A549 (cell line): ENCODE measurements at regions not wholly inside any gene's neighbourhood (a gene's known extent, or its start where the extent isn't known, plus 50 kb on each side); places are given as distances from the start of the nearest gene placed in this dataset.

Experiments
- ATAC-seq, 2 experiments: fragments of 200-7000 bp in 1 of 2; fragments of >200 bp in 1 of 2; cut with Nextera tagmentation in 1 of 2; cut with Tn5 transposase in 1 of 2; 3 replicates each; pipeline versions ENCODE4 v1.8.0 to v1.9.1; 2018 to 2020; ENCODE audit warnings: mild to moderate bottlenecking in 1 of 2, moderate library complexity in 1 of 2
- CTCF ChIA-PET: fragments of 300-600 bp; sonication (Branson Sonifier 250); formaldehyde crosslinking; extraction: SDS; loops from one replicate; lab custom pipeline; 2021; ENCODE audit warnings: antibody characterized with exemption, inconsistent platforms; lab: Yijun Ruan, JAX
- POLR2A ChIA-PET: fragments of 350-600 bp; formaldehyde crosslinking; extraction: SDS; loops from one replicate; lab custom pipeline; 2021; ENCODE audit warnings: antibody characterized with exemption, inconsistent platforms; lab: Yijun Ruan, JAX
- DNase-seq, 2 experiments: peaks; one replicate each; pipeline versions ENCODE4 v3.0.0 to v3.0.0-alpha.2; 2011 to 2016; ENCODE audit warnings: low read depth in 1 of 2, low spot score in 1 of 2
- FAIRE-seq: peaks from 2 replicates; lab custom pipeline; 2011; peaks lifted over from hg19 to GRCh38; lab: Jason Lieb, UNC
- H3K27ac ChIP-seq, 2 experiments: fragments of >200 bp; sonication (Bioruptor Twin); formaldehyde crosslinking; 3 replicates each; pipeline ENCODE4 v1.5.1; 2016 to 2017
- H3K4me1 ChIP-seq: fragments of >200 bp; sonication (Bioruptor Twin); formaldehyde crosslinking; 3 replicates; pipeline ENCODE4 v1.6.1; 2016
- H3K4me2 ChIP-seq: fragments of >200 bp; sonication (Bioruptor Twin); formaldehyde crosslinking; 3 replicates; pipeline ENCODE4 v1.6.1; 2016
- H3K4me3 ChIP-seq: fragments of >200 bp; sonication (Bioruptor Twin); formaldehyde crosslinking; 3 replicates; pipeline ENCODE4 v1.5.1; 2016
- H3K9me3 ChIP-seq: fragments of >200 bp; sonication (Bioruptor Twin); formaldehyde crosslinking; 3 replicates; pipeline ENCODE4 v1.6.1; 2016
- CHD4 ChIP-seq: fragments of 200-600 bp; sonication (generic); IDR thresholded peaks from 2 replicates; pipeline ENCODE4 v1.6.1; 2016; ENCODE audit warnings: antibody characterized with exemption, mild to moderate bottlenecking, borderline replicate concordance
- EHMT2 ChIP-seq: fragments of 200-600 bp; sonication (generic); IDR thresholded peaks from 2 replicates; pipeline ENCODE4 v1.6.1; 2016; ENCODE audit warnings: antibody characterized with exemption, low read depth, mild to moderate bottlenecking, moderate library complexity
- EP300 ChIP-seq, 2 experiments: fragments of >200 bp; sonication (Bioruptor Twin); formaldehyde crosslinking; IDR thresholded peaks; 2 replicates in 1 of 2; 3 replicates in 1 of 2; pipeline ENCODE4 v1.6.1; 2016 to 2017
- ESRRA ChIP-seq: fragments of 150-350 bp; IDR thresholded peaks from 2 replicates; pipeline ENCODE4 v1.6.1; 2014; ENCODE audit warnings: mild to moderate bottlenecking, low read length, borderline replicate concordance
- FOSL2 ChIP-seq, 2 experiments: fragments of 450-650 bp in 1 of 2; fragments of >200 bp in 1 of 2; sonication (Bioruptor Twin) in 1 of 2; formaldehyde crosslinking; IDR thresholded peaks; 2 replicates each; pipeline versions ENCODE4 v1.5.0 to v1.6.1; 2016 to 2020; ENCODE audit warnings: mild to moderate bottlenecking in 1 of 2, moderate library complexity in 1 of 2
- FOXS1 ChIP-seq: fragments of 250-450 bp; sonication (Bioruptor Pico); IDR thresholded peaks from 2 replicates; pipeline ENCODE4 v1.5.0; 2020; ENCODE audit warnings: mild to moderate bottlenecking, moderate library complexity
- GATA3 ChIP-seq: IDR thresholded peaks from 2 replicates; pipeline ENCODE4 v1.6.1; 2012; ENCODE audit warnings: borderline replicate concordance
- JUN ChIP-seq, 2 experiments: fragments of >200 bp; sonication (Bioruptor Twin); formaldehyde crosslinking; IDR thresholded peaks; 2 replicates in 1 of 2; 3 replicates in 1 of 2; pipeline ENCODE4 v1.6.1; 2016 to 2017
- NPAS2 ChIP-seq: fragments of 250-450 bp; sonication (Bioruptor Pico); IDR thresholded peaks from 2 replicates; pipeline ENCODE4 v1.8.0; 2022; ENCODE audit warnings: mild to moderate bottlenecking, moderate library complexity, borderline replicate concordance
- NR3C1 ChIP-seq: fragments of >200 bp; sonication (Bioruptor Twin); formaldehyde crosslinking; IDR thresholded peaks from 3 replicates; pipeline ENCODE4 v1.6.1; 2017
- POLR2A ChIP-seq: IDR thresholded peaks from 2 replicates; pipeline ENCODE4 v1.6.1; 2012; ENCODE audit warnings: mild to moderate bottlenecking, low read length
- RNF2 ChIP-seq: fragments of 200-600 bp; sonication (generic); IDR thresholded peaks from 2 replicates; pipeline ENCODE4 v1.6.1; 2016; ENCODE audit warnings: low read depth, mild to moderate bottlenecking, antibody characterized with exemption, moderate library complexity, borderline replicate concordance
- SMC3 ChIP-seq: fragments of >200 bp; sonication (Bioruptor Twin); formaldehyde crosslinking; IDR thresholded peaks from 3 replicates; pipeline ENCODE4 v1.6.1; 2018; ENCODE audit warnings: inconsistent platforms
- SREBF2 ChIP-seq: fragments of 450-650 bp; IDR thresholded peaks from 2 replicates; pipeline ENCODE4 v1.6.1; 2014; ENCODE audit warnings: mild to moderate bottlenecking, moderate library complexity
- TFCP2L1 ChIP-seq: fragments of 250-450 bp; sonication (Bioruptor Pico); IDR thresholded peaks from 2 replicates; pipeline ENCODE4 v1.5.0; 2021; ENCODE audit warnings: mild to moderate bottlenecking
- TP53 ChIP-seq: fragments of 250-450 bp; sonication (Bioruptor Pico); IDR thresholded peaks from 2 replicates; pipeline ENCODE4 v1.5.0; 2021; ENCODE audit warnings: mild to moderate bottlenecking, moderate library complexity
- ZC3H11A ChIP-seq: fragments of 450-650 bp; IDR thresholded peaks from 2 replicates; pipeline ENCODE4 v1.6.1; 2014; ENCODE audit warnings: antibody characterized with exemption, mild to moderate bottlenecking
- ZNF302 ChIP-seq: fragments of 250-450 bp; sonication (Bioruptor Pico); IDR thresholded peaks from 2 replicates; pipeline ENCODE4 v1.9.0; 2021; ENCODE audit warnings: inconsistent platforms, mild to moderate bottlenecking, moderate library complexity
- WGBS: methylation state at CpG from one replicate; pipeline ENCODE4 v1.1.6; 2017; ENCODE audit errors: missing lambda C conversion rate; 5-methylcytosine and 5-hydroxymethylcytosine counted together
- TF ChIP-seq, protein P1 (sequence below): fragments of 450-650 bp; IDR thresholded peaks from 2 replicates; pipeline ENCODE4 v1.6.1; 2014; ENCODE audit warnings: antibody characterized with exemption
- TF ChIP-seq, protein P2 (sequence below): fragments of >200 bp; sonication (Bioruptor Twin); formaldehyde crosslinking; IDR thresholded peaks from 3 replicates; pipeline ENCODE4 v1.5.1; 2016
- TF ChIP-seq, protein P3 (sequence below): fragments of 250-450 bp; sonication (Bioruptor Pico); IDR thresholded peaks from 2 replicates; pipeline ENCODE4 v1.5.0; 2021; ENCODE audit warnings: mild to moderate bottlenecking, moderate library complexity, borderline replicate concordance
- TF ChIP-seq, protein P4 (sequence below): IDR thresholded peaks from 2 replicates; pipeline ENCODE4 v1.6.1; 2012

DNA sequence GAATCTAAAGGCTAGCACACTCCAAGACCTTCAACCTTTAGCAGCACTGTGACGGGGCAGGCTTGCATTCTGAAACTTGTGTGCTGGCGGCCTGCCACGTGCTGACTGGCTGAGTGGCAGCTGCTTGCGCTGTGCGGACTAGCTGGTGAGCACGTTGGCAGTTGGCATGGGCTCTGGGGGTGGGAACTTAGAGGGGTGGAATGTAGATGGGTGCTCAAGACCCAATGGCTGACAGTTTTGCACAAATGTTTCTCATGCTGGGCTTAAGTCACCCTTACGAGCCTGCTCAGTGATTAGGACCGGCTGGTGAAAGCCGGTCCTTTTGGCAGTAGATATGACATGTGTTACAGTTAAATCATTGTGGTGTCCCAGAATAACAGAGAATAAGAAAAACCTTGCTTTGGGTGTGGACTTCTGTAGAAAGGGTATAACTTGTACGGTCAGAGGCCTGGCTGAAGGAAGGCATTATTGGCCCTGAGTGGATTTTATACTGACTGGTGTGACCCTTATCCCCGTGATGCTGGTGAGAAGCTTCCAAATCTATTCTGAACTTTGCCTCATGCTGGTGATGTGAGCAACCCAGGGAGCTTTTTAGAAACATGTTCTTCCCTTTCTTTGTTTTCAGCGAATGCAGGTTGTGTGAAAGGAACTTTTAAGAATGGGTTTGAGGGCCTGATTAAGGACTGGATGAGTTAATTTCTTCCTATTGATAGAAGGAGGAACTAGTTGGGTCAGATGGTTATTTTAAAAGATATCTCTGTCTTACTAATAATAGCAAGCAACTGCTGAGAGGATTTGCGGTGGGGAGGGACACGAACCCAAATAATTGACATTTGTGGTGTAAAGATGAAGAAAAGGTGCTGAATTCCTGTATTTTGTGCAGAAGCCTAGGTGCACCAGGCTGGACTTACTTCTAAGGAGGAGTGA lies 107.4 kb upstream of the SLC4A4 start:
- CTCF ChIA-PET, result interaction anchor here (1.1 to 1.2 kb wide), 2 partner anchors 35 to 325 kb away, joined by 3 read pairs; no protein-coding TSS in a partner anchor
- no peak for DNase-seq
- H3K4me3 ChIP-seq, result no peak overlapping the region
- 82% methylated on average over 14 of the region's 14 CpGs for WGBS
- no peak overlapping the region for H3K4me2 ChIP-seq
- no peak overlapping the region for H3K27ac ChIP-seq
- FAIRE-seq, result no peak
- no peaks in the 10 kb centered on the region for H3K9me3 ChIP-seq
- ATAC-seq, result no peak
- H3K4me1 ChIP-seq, result no peaks in the 10 kb centered on the region
- TF ChIP-seq, protein P1, sequence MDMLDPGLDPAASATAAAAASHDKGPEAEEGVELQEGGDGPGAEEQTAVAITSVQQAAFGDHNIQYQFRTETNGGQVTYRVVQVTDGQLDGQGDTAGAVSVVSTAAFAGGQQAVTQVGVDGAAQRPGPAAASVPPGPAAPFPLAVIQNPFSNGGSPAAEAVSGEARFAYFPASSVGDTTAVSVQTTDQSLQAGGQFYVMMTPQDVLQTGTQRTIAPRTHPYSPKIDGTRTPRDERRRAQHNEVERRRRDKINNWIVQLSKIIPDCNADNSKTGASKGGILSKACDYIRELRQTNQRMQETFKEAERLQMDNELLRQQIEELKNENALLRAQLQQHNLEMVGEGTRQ, result no peak
- TF ChIP-seq CHD4 (no peak), SMC3 (no peak), ZC3H11A (no peak), POLR2A (no peak), NPAS2 (CRISPR knock-in tag) (no peak), FOSL2 (IDR thresholded peaks at IDR 0.05) (no peak), FOSL2 (CRISPR knock-in tag; IDR thresholded peaks at IDR 0.05) (no peak), GATA3 (no peak), TP53 (CRISPR knock-in tag) (no peak)
- TF ChIP-seq, protein P2, sequence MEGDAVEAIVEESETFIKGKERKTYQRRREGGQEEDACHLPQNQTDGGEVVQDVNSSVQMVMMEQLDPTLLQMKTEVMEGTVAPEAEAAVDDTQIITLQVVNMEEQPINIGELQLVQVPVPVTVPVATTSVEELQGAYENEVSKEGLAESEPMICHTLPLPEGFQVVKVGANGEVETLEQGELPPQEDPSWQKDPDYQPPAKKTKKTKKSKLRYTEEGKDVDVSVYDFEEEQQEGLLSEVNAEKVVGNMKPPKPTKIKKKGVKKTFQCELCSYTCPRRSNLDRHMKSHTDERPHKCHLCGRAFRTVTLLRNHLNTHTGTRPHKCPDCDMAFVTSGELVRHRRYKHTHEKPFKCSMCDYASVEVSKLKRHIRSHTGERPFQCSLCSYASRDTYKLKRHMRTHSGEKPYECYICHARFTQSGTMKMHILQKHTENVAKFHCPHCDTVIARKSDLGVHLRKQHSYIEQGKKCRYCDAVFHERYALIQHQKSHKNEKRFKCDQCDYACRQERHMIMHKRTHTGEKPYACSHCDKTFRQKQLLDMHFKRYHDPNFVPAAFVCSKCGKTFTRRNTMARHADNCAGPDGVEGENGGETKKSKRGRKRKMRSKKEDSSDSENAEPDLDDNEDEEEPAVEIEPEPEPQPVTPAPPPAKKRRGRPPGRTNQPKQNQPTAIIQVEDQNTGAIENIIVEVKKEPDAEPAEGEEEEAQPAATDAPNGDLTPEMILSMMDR, result no peak
- TF ChIP-seq, protein P3, sequence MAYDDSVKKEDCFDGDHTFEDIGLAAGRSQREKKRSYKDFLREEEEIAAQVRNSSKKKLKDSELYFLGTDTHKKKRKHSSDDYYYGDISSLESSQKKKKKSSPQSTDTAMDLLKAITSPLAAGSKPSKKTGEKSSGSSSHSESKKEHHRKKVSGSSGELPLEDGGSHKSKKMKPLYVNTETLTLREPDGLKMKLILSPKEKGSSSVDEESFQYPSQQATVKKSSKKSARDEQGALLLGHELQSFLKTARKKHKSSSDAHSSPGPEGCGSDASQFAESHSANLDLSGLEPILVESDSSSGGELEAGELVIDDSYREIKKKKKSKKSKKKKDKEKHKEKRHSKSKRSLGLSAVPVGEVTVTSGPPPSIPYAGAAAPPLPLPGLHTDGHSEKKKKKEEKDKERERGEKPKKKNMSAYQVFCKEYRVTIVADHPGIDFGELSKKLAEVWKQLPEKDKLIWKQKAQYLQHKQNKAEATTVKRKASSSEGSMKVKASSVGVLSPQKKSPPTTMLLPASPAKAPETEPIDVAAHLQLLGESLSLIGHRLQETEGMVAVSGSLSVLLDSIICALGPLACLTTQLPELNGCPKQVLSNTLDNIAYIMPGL, result no peak
- TF ChIP-seq, all 56 proteins: peak for 0
- POLR2A ChIA-PET, result no interaction called here

DNA sequence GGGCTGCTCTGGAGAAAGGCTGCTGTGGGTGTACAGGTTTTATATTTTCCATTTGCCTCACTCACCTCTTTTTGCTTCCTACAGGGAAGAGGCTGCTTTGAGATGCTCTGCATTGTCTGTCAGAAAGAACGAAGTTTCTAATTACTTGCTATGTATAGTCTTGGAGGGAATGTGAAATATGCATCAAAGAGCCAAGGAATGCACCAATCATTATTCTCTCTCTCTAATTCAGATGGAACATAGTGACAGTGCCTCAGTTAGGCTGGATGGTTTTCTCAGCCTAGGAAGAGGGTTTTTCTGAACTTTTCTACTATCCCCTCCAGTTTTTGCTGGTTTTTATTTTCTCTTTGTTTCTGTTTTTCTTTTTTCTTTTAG lies 106.8 kb upstream of the SLC4A4 start:
- ATAC-seq, result no peak
- no peak overlapping the region for H3K4me3 ChIP-seq
- DNase-seq, result no peak
- no peak overlapping the region for H3K4me2 ChIP-seq
- TF ChIP-seq ZC3H11A (no peak), SMC3 (no peak), GATA3 (no peak), RNF2 (no peak), FOSL2 (IDR thresholded peaks at IDR 0.05) (no peak), FOSL2 (CRISPR knock-in tag; IDR thresholded peaks at IDR 0.05) (no peak), JUN (IDR thresholded peaks at IDR 0.05) (no peak), EHMT2 (no peak), ESRRA (no peak), NR3C1 (no peak), EP300 (IDR thresholded peaks at IDR 0.05) (no peak), SREBF2 (no peak), TFCP2L1 (CRISPR knock-in tag) (no peak), NPAS2 (CRISPR knock-in tag) (no peak), FOXS1 (CRISPR knock-in tag) (no peak), ZNF302 (CRISPR knock-in tag) (no peak)
- TF ChIP-seq, protein P4, sequence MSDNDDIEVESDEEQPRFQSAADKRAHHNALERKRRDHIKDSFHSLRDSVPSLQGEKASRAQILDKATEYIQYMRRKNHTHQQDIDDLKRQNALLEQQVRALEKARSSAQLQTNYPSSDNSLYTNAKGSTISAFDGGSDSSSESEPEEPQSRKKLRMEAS, result no peak
- TF ChIP-seq, all 56 proteins: peak for 0
- ChIA-PET CTCF (no interaction called here), POLR2A (no interaction called here)
- Histone ChIP-seq H3K27ac (no peak overlapping the region), H3K9me3 (no peaks in the 10 kb centered on the region), H3K4me1 (no peaks in the 10 kb centered on the region)
- no peak for FAIRE-seq
- 82% methylated on average over 1 of the region's 1 CpG for WGBS
